GM19468 (cell line): ENCODE measurements at regions not wholly inside any gene's neighbourhood (a gene's known extent, or its start where the extent isn't known, plus 50 kb on each side); places are given as distances from the start of the nearest gene placed in this dataset.

Experiments used
- ATAC-seq: cut with Tn5 transposase; IDR thresholded peaks from one replicate; pipeline ENCODE4 v1.9.1; 2021; ENCODE audit warnings: mild to moderate bottlenecking, moderate library complexity, moderate number of reproducible peaks; ENCODE audit not compliant: unreplicated experiment; ENCODE audit errors: extremely low read depth

DNA sequence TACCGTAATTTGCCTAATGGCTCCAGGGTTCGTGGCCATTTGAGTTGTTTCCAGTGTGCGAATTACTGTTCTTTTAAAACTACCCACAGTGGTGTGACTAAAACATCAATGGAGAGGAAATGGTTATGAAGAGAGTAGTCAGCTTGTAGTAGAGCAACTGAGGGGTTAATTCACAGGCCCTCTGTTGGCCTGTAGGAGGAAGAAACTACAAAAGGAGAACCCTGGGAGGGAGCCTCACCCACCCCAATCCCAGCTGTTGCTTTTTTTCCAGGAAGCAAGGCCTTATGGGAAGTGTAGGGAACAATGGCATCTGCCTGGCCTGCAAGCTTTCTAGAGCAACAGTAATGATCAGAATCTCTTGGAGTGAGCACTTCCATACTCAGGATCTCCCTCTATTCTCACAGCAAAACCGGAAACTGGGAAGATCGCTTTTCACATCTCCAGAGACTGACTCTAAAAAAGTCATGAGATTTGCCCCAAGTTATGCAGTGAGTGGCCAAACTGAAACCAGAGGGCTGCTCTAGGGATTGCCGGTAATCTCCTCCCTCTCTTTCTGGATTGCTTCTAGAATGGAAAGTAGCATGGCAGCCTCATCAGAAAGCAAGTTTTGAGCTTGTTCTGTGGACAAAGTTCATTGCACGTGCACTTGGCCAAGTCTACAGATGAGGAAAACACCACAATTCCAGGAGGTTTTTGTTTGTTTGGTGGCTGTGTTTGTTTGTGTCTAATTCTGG is 125.3 kb upstream of the PWP1 start:
- ATAC-seq: no peak

- no peak for ATAC-seq
These were observed 124.7 kb upstream of the PWP1 start for GRCh38 chr12:107560899-107561285.

- ATAC-seq: no peak
These were observed 120.7 kb upstream of the PWP1 start for GRCh38 chr12:107564946-107565345.

GRCh38 chr12:107565551-107565950 is 120.0 kb upstream of the PWP1 start:
- ATAC-seq: no peak

- ATAC-seq: no peak
These were observed 117.6 kb upstream of the PWP1 start for GRCh38 chr12:107567876-107568619.

DNA sequence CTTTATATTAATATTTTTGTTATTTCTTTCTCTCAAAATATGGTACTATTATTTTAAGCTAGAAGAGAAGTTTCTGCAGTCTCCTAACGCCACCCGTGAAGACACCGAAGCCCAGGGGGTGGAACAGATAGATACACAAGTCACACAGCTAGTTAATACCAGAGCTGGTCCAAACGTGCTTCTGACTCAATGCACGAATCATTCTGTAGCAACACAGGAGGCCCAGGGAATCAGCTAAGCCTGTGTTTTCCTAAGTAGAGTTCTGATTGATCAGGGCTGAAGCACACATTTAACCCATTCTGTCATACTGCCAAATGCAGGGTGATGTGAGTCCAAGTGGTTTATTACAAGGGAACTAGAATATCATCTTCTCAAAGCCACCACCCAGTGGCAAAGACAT is 116.9 kb upstream of the PWP1 start:
- ATAC-seq: no peak

- ATAC-seq: no peak
These were observed 114.9 kb upstream of the PWP1 start for GRCh38 chr12:107570721-107571120.

DNA sequence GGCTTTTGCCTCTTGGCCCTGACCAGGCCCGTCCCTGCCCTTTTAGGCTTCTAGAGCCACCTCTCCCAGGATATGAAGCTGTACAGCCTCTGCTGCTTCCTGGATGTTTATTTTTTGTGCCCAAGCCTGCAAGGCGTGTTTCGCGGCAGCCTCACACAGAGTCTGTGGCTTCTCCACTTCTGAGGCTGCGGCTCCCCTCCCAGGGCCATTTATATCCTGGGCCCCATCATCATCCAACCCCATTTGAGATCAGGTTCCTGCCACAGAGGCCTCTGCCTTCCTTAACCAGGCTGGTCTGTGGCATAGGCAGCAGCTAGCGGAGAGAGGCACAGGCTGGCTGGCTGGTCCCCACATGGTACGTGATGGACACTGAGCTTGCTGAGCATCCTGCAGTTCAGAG is 114.1 kb upstream of the PWP1 start:
- ATAC-seq: no peak

GRCh38 chr12:107574691-107575090 is 110.9 kb upstream of the PWP1 start:
- ATAC-seq: no peak

- ATAC-seq: no peak
These were observed 104.6 kb upstream of the PWP1 start for GRCh38 chr12:107580750-107581618.

GRCh38 chr12:107581619-107582015 is 104.0 kb upstream of the PWP1 start:
- ATAC-seq: no peak

- ATAC-seq: no peak
These were observed 102.0 kb upstream of the PWP1 start for GRCh38 chr12:107583551-107583950.

DNA sequence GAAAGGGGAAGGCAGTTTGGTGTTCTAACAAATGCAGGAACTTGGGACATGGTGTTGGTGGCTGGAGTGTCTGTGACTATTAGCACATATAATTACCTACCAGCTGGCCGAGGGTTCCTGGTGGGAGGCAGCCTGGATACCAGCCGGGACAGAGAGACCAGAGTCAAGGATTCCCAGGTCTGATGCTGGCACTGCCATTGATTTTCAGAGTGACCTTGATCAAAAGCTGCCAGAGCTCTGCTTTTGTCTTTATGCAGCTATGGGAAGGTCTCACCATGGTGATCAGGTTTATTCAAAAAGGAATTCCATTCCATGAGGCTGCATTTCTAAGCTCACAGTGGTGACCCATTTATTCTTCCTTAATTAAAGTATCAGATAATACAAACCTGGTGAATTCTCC is 101.0 kb upstream of the PWP1 start:
- no peak for ATAC-seq

DNA sequence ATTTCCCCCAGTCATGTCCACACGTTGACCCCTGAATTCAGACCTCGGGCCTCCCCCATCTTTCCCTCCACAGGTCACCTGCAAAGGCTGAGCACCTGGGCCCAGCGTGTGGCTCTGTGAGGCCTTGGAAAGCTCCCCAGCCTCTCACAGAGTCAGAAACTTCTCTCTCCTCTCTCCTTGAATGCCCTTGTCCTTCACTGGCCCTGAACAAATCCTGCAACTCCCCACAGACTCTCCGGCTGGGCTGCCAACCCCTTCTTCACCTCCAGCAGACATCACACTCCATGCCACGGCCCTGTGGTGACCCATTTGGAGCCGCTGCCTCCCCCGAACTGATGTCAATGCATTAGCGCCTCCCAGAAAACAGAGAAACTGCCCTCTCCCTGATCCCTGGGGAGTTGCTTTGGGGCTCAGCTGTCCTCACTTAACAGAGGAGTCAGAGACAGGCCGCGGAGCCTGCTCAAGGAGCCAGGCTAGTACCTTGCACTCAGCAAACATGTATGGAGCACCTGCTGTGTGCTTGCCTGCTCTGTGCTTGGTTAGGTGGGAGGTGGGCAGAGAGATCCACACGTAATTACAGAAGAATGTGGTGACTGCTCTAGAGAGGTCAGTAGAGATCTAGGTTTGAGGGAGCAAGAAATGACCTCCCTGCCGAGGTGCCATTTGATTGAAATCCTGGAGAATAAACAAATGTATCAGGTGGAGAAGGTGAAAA is 99.2 kb upstream of the PWP1 start:
- ATAC-seq: no peak

- no peak for ATAC-seq
These were observed 95.2 kb upstream of the PWP1 start for GRCh38 chr12:107590413-107590812.

DNA sequence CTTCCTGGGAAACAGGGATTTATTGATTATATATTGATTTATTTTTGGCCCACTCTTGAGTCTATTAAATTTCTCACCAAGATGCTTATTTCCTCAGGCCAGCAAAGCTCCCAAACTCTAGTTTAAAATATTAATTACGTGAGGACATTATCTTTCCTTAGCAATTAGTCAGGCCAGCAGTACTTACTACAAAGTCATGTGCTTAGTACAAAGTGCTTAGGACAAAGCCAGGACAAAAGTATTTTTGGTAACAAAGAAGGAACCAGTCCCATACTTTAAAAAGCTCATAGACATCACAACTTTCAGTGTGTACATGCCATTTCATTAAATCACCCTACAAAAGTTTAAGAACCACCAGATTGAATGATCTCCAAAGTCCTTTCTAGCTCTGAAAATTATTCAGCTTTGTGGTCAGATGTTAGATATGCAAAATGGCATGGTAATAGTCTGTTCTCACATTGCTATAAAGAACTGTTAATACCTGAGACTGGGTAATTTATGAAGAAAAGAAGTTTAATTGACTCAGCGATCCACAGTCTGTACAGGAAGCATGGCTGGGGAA is 94.7 kb upstream of the PWP1 start:
- no peak for ATAC-seq

- no peak for ATAC-seq
These were observed 91.8 kb upstream of the PWP1 start for GRCh38 chr12:107593713-107594381.

GRCh38 chr12:107594995-107595394 is 90.6 kb upstream of the PWP1 start:
- no peak for ATAC-seq

DNA sequence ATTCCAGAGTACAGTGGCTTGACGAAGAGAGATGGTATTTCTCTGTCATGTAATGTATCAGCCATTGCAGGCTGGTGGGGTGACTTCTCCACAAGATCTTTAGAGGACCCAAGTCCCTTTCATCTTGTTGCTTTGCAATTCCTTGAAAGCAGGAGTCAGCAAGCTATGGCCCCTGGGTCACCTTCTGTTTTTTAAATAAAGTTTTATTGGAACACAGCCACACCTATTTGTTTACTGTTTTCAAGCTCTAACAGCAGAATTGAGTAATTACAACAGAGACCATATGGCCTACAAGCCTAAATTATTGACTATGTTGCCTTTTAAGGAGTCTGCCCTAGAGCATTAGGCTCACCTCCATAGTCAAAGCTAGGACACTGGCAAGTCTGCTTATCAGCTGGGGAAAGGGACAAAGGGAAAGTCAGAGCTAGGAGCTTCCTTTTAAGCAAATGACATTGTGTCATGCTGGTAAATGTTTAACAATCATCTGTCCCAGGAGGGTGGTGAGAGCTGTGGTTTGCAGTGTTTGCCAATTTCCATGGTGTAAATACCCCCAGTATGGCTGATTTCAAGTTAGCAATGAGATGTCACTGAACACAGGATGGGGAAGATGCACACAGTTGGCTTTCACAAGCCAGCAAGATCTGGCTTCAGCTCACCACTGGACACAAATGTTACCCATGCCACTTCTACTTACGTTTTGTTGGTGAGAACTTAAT is 87.7 kb upstream of the PWP1 start:
- ATAC-seq: no peak
